Adrenal gland (tissue), 9 donors: ENCODE measurements at regions not wholly inside any gene's neighbourhood (a gene's known extent, or its start where the extent isn't known, plus 50 kb on each side); places are given as distances from the start of the nearest gene placed in this dataset.

ENCODE experiments used
- DNase-seq, 7 donors: peaks; one replicate each; pipeline ENCODE4 v3.0.0-alpha.2; 2019 to 2020
- H3K27ac ChIP-seq, 5 donors: fragments of 200-600 bp; sonication (generic) in 4 of 5; 1 replicate in 3 of 5; 2 replicates in 2 of 5; pipeline versions ENCODE4 v1.5.1 to v1.8.0; 2016 to 2020; ENCODE audit warnings: mild to moderate bottlenecking in 1 of 5
- H3K27me3 ChIP-seq: fragments of 200-600 bp; 2 replicates; pipeline ENCODE4 v1.8.0; 2021
- H3K36me3 ChIP-seq, 2 donors: fragments of 200-600 bp; replicated peaks in 1 of 2; 1 replicate in 1 of 2; 2 replicates in 1 of 2; pipeline versions ENCODE4 v1.5.1 to v1.8.0; 2018 to 2022
- H3K4me1 ChIP-seq, 2 donors: fragments of 200-600 bp; replicated peaks in 1 of 2; 1 replicate in 1 of 2; 2 replicates in 1 of 2; pipeline versions ENCODE4 v1.5.1 to v1.8.0; 2018 to 2021
- H3K4me3 ChIP-seq, 4 donors: fragments of 200-600 bp; sonication (generic) in 3 of 4; one replicate each; pipeline ENCODE4 v1.5.1; 2016 to 2018
- H3K9me3 ChIP-seq, 3 donors: fragments of 200-600 bp; sonication (generic) in 1 of 3; replicated peaks in 1 of 3; 1 replicate in 2 of 3; 2 replicates in 1 of 3; pipeline versions ENCODE4 v1.5.1 to v1.8.0; 2016 to 2021
- CTCF ChIP-seq, 6 experiments: fragments of 450-650 bp in 4 of 6; fragments of 200-600 bp in 2 of 6; sonication (generic) in 1 of 6; IDR thresholded peaks; 1 replicate in 5 of 6; 2 replicates in 1 of 6; pipeline versions ENCODE4 v1.5.1 to v1.8.0; 2016 to 2021; ENCODE audit warnings: antibody characterized with exemption in 6 of 6, mild to moderate bottlenecking in 2 of 6, moderate library complexity in 1 of 6
- POLR2A ChIP-seq, 2 donors: fragments of 450-650 bp; IDR thresholded peaks; one replicate each; pipeline ENCODE4 v1.6.1; 2017; ENCODE audit warnings: antibody characterized with exemption in 2 of 2, mild to moderate bottlenecking in 2 of 2, moderate library complexity in 1 of 2
- WGBS, 4 donors: extraction: QIAGEN DNeasy Blood & Tissue Kit in 2 of 4; methylation state at CpG; one replicate each; pipeline versions ENCODE4 v1.1.5 to v1.1.7; 2013 to 2017; 5-methylcytosine and 5-hydroxymethylcytosine counted together
- intact Hi-C, 2 donors: fragments of 100-400 bp; cut with DNase I; formaldehyde crosslinking; loops; one replicate each; pipeline versions ENCODE4 v1.14.1 to v1.15.0; 2022 to 2023
- donor health status: healthy with polysubstance abuse.
- donor health status: Bipolar disorder and iron deficiency.
- donor health status: DM: yes; HTN: yes; CAD: no.
- donor health status: DM: no; HTN: no; CAD: no.
- donor health status: DM: no; HTN: no; CAD: no.

- no peak for TF ChIP-seq POLR2A (IDR thresholded peaks at IDR 0.05)
- TF ChIP-seq CTCF (IDR thresholded peaks at IDR 0.05): no peak
These were observed 60.2 kb upstream of the PTPN12 start for GRCh38 chr7:77476871-77477270.

GRCh38 chr7:77475181-77475580, 59.0 kb upstream of the GSAP start:
- Histone ChIP-seq H3K27ac (no peak overlapping the region), H3K4me1 (no peaks in the 10 kb centered on the region), H3K4me3 (no peak overlapping the region), H3K9me3 (no peaks in the 10 kb centered on the region), H3K36me3 (no peaks in the 10 kb centered on the region), H3K27me3 (no peaks in the 10 kb centered on the region)
- TF ChIP-seq POLR2A (IDR thresholded peaks at IDR 0.05): no peak
- TF ChIP-seq CTCF (IDR thresholded peaks at IDR 0.05): no peak
- intact Hi-C loops: no loop called here
- no peak for DNase-seq

More at GRCh38 chr7:77476871-77477270, 60.2 kb upstream of the PTPN12 start:
- 69 to 75% (median 70%) methylated on average over 3 of the region's 3 CpGs for WGBS, 4 donors
- Histone ChIP-seq H3K27me3 (no peaks in the 10 kb centered on the region), H3K36me3 (no peaks in the 10 kb centered on the region), H3K4me1 (no peaks in the 10 kb centered on the region), H3K4me3 (no peak overlapping the region), H3K9me3 (no peaks in the 10 kb centered on the region), H3K27ac (no peak overlapping the region)
- intact Hi-C loops: no loop called here
- DNase-seq: no peak

- H3K4me3 ChIP-seq: no peak overlapping the region
- DNase-seq: no peak
- intact Hi-C loops: no loop called here
- TF ChIP-seq CTCF (IDR thresholded peaks at IDR 0.05): no peak
- no peak for TF ChIP-seq POLR2A (IDR thresholded peaks at IDR 0.05)
- H3K4me1 ChIP-seq: no peaks in the 10 kb centered on the region
- no peaks in the 10 kb centered on the region for H3K36me3 ChIP-seq
- 74 to 84% (median 81%) methylated on average over 3 of the region's 3 CpGs for WGBS, 4 donors
- no peaks in the 10 kb centered on the region for H3K27me3 ChIP-seq
- H3K27ac ChIP-seq: no peak overlapping the region
- no peaks in the 10 kb centered on the region for H3K9me3 ChIP-seq
These were observed 58.6 kb upstream of the GSAP start for GRCh38 chr7:77474756-77475155.

DNA sequence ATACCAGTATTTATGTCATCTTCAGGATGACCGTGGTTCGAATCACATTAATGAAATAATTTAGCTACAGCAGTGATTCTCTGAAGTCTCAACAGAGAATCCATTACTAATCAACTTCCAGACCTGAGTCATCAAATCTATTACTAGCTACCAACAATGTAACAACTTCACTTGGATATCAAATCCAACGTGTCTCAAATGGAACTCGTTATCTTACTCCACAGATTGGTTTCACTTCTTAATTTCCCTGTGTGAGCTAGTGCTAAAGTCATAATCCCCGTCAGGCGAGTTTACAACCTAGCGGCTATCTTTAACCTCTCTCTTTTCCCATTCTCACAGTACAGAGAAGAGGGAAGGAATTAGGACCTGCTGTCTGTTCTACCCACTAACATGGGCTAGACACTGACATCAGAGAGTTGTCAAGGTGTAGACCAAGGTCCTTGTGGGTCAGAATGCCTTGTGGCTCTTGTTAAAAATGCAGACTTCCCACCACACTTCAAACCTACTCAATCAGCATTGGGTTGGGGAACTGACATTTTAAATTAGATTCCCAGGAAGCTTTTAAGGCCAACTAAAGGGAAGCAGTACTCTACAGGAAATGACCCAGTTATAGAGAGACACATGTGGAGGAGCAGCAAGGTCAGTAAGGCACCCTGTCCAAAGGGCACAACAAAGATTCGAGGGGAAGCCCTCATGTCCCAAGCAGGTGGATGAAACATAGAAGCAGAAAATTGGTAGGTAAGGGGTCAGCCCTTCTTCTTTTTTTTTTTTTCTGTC, 57.3 kb upstream of the GSAP start:
- H3K27me3 ChIP-seq: no peaks in the 10 kb centered on the region
- H3K9me3 ChIP-seq: no peaks in the 10 kb centered on the region
- WGBS, 4 donors: 70 to 85% (median 79%) methylated on average over 8 of the region's 8 CpGs
- H3K27ac ChIP-seq: peak overlapping the region in 1 of 5 donors; percentile 54
- no peaks in the 10 kb centered on the region for H3K4me1 ChIP-seq
- intact Hi-C loops: no loop called here
- no peak for DNase-seq
- no peak overlapping the region for H3K4me3 ChIP-seq
- TF ChIP-seq CTCF (IDR thresholded peaks at IDR 0.05): no peak
- H3K36me3 ChIP-seq: no peaks in the 10 kb centered on the region
